ENCODE measurements at regions not wholly inside any gene's neighbourhood (a gene's known extent, or its start where the extent isn't known, plus 50 kb on each side); places are given as distances from the start of the nearest gene placed in this dataset.

DNA sequence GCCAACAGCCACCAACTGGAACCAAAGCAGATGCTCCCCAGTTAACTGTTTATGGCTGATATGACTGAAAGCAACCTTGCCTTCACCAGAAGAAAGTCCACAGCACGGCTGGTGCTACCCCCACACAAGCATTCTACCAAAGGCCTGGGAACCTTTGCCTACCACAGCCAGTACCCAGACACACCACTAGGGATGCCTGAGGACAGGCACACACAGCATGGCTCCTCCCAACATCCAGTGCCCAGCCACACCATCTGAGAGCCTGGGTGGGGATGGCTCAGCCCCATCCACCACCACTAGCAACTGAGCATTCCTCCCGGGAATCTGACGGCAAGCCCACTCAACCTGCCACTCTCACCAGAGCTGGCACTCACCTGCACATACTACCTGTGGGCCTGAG, 178.6 kb downstream of the SLC7A11 start:
- no peaks in the 10 kb centered on the region for H3K27me3 Mint-ChIP-seq (ENCODE audit: unreplicated experiment)
- no peak overlapping the region for H3K4me3 Mint-ChIP-seq (ENCODE audit: unreplicated experiment)
- DNase-seq (ENCODE audit: extremely low spot score, unreplicated experiment), result no peak
- no peaks in the 10 kb centered on the region for H3K4me1 Mint-ChIP-seq (ENCODE audit: unreplicated experiment)
- peaks cover 16% of the 10 kb centered on the region for H3K9me3 Mint-ChIP-seq (ENCODE audit: unreplicated experiment)
- H3K27ac Mint-ChIP-seq (ENCODE audit: unreplicated experiment), result no peak overlapping the region
- TF ChIP-seq, protein P1, sequence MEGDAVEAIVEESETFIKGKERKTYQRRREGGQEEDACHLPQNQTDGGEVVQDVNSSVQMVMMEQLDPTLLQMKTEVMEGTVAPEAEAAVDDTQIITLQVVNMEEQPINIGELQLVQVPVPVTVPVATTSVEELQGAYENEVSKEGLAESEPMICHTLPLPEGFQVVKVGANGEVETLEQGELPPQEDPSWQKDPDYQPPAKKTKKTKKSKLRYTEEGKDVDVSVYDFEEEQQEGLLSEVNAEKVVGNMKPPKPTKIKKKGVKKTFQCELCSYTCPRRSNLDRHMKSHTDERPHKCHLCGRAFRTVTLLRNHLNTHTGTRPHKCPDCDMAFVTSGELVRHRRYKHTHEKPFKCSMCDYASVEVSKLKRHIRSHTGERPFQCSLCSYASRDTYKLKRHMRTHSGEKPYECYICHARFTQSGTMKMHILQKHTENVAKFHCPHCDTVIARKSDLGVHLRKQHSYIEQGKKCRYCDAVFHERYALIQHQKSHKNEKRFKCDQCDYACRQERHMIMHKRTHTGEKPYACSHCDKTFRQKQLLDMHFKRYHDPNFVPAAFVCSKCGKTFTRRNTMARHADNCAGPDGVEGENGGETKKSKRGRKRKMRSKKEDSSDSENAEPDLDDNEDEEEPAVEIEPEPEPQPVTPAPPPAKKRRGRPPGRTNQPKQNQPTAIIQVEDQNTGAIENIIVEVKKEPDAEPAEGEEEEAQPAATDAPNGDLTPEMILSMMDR (IDR thresholded peaks at IDR 0.05), result no peak
- H3K36me3 Mint-ChIP-seq (ENCODE audit: unreplicated experiment), result peaks cover 2% of the 10 kb centered on the region

DNA sequence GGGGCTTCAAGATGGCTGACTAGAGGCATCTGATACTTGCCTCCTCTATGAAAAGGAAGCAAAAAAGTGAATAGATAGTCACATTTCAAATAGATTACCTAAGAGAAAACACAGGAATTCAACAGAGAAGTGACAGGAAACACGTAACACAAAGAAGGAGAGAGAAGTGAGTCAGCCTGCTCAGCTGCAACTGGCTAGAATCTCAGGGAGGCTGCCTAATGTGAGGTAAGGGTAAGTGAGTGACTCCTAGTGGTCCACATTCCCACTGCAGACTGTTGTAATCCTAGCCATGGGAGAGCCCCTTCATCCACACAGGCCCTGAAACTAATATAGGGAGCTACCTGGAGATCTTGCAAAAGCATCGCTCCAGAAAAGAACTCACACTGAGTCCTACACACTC, 179.2 kb downstream of the SLC7A11 start:
- Mint-ChIP-seq H3K36me3 (ENCODE audit: unreplicated experiment) (peaks cover 2% of the 10 kb centered on the region), H3K4me3 (ENCODE audit: unreplicated experiment) (no peak overlapping the region), H3K9me3 (ENCODE audit: unreplicated experiment) (peaks cover 16% of the 10 kb centered on the region), H3K27ac (ENCODE audit: unreplicated experiment) (no peak overlapping the region), H3K27me3 (ENCODE audit: unreplicated experiment) (no peaks in the 10 kb centered on the region), H3K4me1 (ENCODE audit: unreplicated experiment) (no peaks in the 10 kb centered on the region)
- TF ChIP-seq, protein P1 (IDR thresholded peaks at IDR 0.05), result no peak
- DNase-seq (ENCODE audit: extremely low spot score, unreplicated experiment), result no peak

GRCh38 chr4:138056541-138056940, 185.6 kb downstream of the SLC7A11 start:
- H3K36me3 Mint-ChIP-seq (ENCODE audit: unreplicated experiment), result no peaks in the 10 kb centered on the region
- no peak overlapping the region for H3K4me3 Mint-ChIP-seq (ENCODE audit: unreplicated experiment)
- no peak overlapping the region for H3K27ac Mint-ChIP-seq (ENCODE audit: unreplicated experiment)
- DNase-seq (ENCODE audit: extremely low spot score, unreplicated experiment), result no peak
- H3K9me3 Mint-ChIP-seq (ENCODE audit: unreplicated experiment), result peaks cover 9% of the 10 kb centered on the region
- TF ChIP-seq, protein P1 (IDR thresholded peaks at IDR 0.05), result no peak
- no peaks in the 10 kb centered on the region for H3K27me3 Mint-ChIP-seq (ENCODE audit: unreplicated experiment)
- peaks cover 26% of the 10 kb centered on the region for H3K4me1 Mint-ChIP-seq (ENCODE audit: unreplicated experiment)

DNA sequence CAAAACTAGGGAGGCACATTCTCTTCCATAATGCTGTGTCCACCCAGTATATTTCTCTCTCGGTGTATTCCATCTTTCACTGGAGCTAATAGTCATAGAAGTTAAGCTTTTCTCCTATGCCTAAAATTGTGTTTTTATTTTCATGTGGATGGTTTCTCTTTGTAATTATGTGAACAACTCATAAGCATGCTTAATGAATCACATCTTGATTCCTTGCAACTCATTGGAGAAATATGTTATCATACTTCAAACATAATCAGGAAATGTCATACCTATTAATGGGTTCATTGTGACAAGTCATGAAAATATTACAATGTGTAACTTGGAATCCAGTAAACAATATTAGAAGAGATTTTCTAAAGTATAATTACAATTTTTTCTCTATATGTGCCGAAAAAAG, 186.3 kb downstream of the SLC7A11 start:
- TF ChIP-seq, protein P1 (IDR thresholded peaks at IDR 0.05), result no peak
- peaks cover 7% of the 10 kb centered on the region for H3K9me3 Mint-ChIP-seq (ENCODE audit: unreplicated experiment)
- H3K27me3 Mint-ChIP-seq (ENCODE audit: unreplicated experiment), result no peaks in the 10 kb centered on the region
- peaks cover 31% of the 10 kb centered on the region for H3K4me1 Mint-ChIP-seq (ENCODE audit: unreplicated experiment)
- H3K27ac Mint-ChIP-seq (ENCODE audit: unreplicated experiment), result no peak overlapping the region
- no peaks in the 10 kb centered on the region for H3K36me3 Mint-ChIP-seq (ENCODE audit: unreplicated experiment)
- H3K4me3 Mint-ChIP-seq (ENCODE audit: unreplicated experiment), result no peak overlapping the region
- no peak for DNase-seq (ENCODE audit: extremely low spot score, unreplicated experiment)

DNA sequence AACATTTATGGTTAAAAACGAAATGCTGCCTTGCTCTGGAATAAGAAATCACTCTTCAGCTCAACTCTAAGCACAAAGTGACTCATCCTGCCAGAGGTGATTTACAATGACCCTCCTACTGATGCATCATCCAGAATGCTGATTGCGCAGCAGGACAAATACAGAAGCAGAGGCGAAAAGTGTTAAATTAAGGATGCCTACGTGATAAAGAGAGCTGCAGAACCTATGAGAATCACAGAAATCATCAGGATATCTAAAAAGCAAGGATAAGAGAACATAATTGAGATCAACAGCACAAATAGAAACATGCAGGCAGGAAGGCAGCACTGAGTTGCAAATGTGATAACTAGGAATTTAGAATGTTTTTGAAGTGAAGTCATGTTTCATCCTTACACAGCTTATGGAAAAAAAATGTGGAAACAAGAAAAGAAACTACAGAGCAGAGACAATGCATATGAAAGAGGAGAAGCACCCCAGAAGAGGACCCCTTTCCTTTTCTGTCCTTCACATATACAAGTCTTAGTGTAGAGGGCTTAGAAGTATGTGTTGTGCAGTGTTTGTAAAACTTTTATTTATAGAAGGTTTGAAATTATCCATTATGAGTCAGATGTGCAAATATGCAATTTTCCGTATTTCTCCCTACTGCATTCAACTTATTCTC, 188.4 kb downstream of the SLC7A11 start:
- Mint-ChIP-seq H3K27me3 (ENCODE audit: unreplicated experiment) (no peaks in the 10 kb centered on the region), H3K36me3 (ENCODE audit: unreplicated experiment) (no peaks in the 10 kb centered on the region), H3K9me3 (ENCODE audit: unreplicated experiment) (no peaks in the 10 kb centered on the region), H3K4me1 (ENCODE audit: unreplicated experiment) (peaks cover 37% of the 10 kb centered on the region), H3K4me3 (ENCODE audit: unreplicated experiment) (peak overlapping the region; percentile 62), H3K27ac (ENCODE audit: unreplicated experiment) (peak overlapping the region; percentile 86)
- TF ChIP-seq, protein P1 (IDR thresholded peaks at IDR 0.05), result no peak
- no peak for DNase-seq (ENCODE audit: extremely low spot score, unreplicated experiment)
